B cell (primary cell): ENCODE measurements at regions not wholly inside any gene's neighbourhood (a gene's known extent, or its start where the extent isn't known, plus 50 kb on each side); places are given as distances from the start of the nearest gene placed in this dataset.

Experiments
- ATAC-seq: fragments of 200-7000 bp; cut with Tn5 transposase; one replicate; pipeline ENCODE4 v1.10.0; 2021; ENCODE audit warnings: low read depth, mild to moderate bottlenecking, moderate number of reproducible peaks, moderate library complexity
- CTCF ChIA-PET: fragments of 350-600 bp; sonication (Branson Sonifier 250); formaldehyde crosslinking; loops from one replicate; lab custom pipeline; 2021; ENCODE audit warnings: antibody characterized with exemption, inconsistent platforms; lab: Charles Lee
- POLR2A ChIA-PET: fragments of 350-600 bp; sonication (Branson Sonifier 250); formaldehyde crosslinking; loops from one replicate; lab custom pipeline; 2021; ENCODE audit warnings: antibody characterized with exemption; lab: Charles Lee
- DNase-seq: peaks from one replicate; pipeline ENCODE4 v3.0.0; 2013
- H2AFZ ChIP-seq: 2 replicates; pipeline ENCODE4 v1.6.1; 2012; ENCODE audit warnings: mild to moderate bottlenecking, low read depth, low read length; ENCODE audit not compliant: insufficient read depth, poor library complexity, severe bottlenecking
- H3K27ac ChIP-seq, 2 donors: 1 replicate in 1 of 2; 2 replicates in 1 of 2; pipeline ENCODE4 v1.5.1; 2012 to 2013; ENCODE audit warnings: low read length in 2 of 2, mild to moderate bottlenecking in 2 of 2, moderate library complexity in 1 of 2
- H3K27me3 ChIP-seq, 4 experiments: fragments of 200-600 bp in 1 of 4; sonication (generic) in 1 of 4; replicated peaks in 1 of 4; 1 replicate in 2 of 4; 2 replicates in 2 of 4; pipeline versions ENCODE4 v1.6.1 to v1.7.0; 2013 to 2016; ENCODE audit warnings: low read length in 3 of 4, mild to moderate bottlenecking in 2 of 4, mixed read lengths in 1 of 4, moderate library complexity in 1 of 4; ENCODE audit not compliant: insufficient read depth in 4 of 4, control insufficient read depth in 3 of 4; ENCODE audit errors: control extremely low read depth in 1 of 4
- H3K36me3 ChIP-seq, 2 experiments: replicated peaks in 1 of 2; 1 replicate in 1 of 2; 2 replicates in 1 of 2; pipeline versions ENCODE4 v1.6.1 to v1.7.1; 2013; ENCODE audit warnings: low read length in 1 of 2; ENCODE audit not compliant: insufficient read depth in 2 of 2, control insufficient read depth in 1 of 2; ENCODE audit errors: control extremely low read depth in 1 of 2, extremely low read depth in 1 of 2
- H3K4me1 ChIP-seq, 2 donors: fragments of 200-600 bp in 1 of 2; sonication (generic) in 1 of 2; 1 replicate in 1 of 2; 2 replicates in 1 of 2; pipeline versions ENCODE4 v1.5.1 to v1.6.1; 2013 to 2017; ENCODE audit warnings: low read length in 2 of 2; ENCODE audit not compliant: control insufficient read depth in 2 of 2, insufficient read depth in 2 of 2
- H3K4me2 ChIP-seq: replicated peaks from 2 replicates; pipeline ENCODE3; 2012; ENCODE audit warnings: mild to moderate bottlenecking, low read depth, low read length; ENCODE audit not compliant: poor library complexity, severe bottlenecking
- H3K4me3 ChIP-seq, 5 experiments: fragments of 200-600 bp in 1 of 5; sonication (generic) in 1 of 5; 1 replicate in 3 of 5; 2 replicates in 2 of 5; pipeline versions ENCODE4 v1.5.1 to v1.7.0; 2011 to 2016; ENCODE audit warnings: low read length in 4 of 5, mild to moderate bottlenecking in 4 of 5, low read depth in 2 of 5, control low read depth in 1 of 5, moderate library complexity in 1 of 5; ENCODE audit not compliant: insufficient read depth in 1 of 5; ENCODE audit errors: control extremely low read depth in 1 of 5, extremely low read depth in 1 of 5
- H3K79me2 ChIP-seq: fragments of 200-600 bp; sonication (generic); one replicate; pipeline ENCODE4 v1.6.0; 2016; ENCODE audit warnings: low read length; ENCODE audit not compliant: control insufficient read depth, insufficient read depth
- H3K9ac ChIP-seq: fragments of 200-600 bp; sonication (generic); 2 replicates; pipeline ENCODE4 v1.6.1; 2017; ENCODE audit warnings: mild to moderate bottlenecking, low read length, moderate library complexity
- H3K9me3 ChIP-seq, 3 donors: one replicate each; pipeline versions ENCODE4 v1.6.1 to v1.7.1; 2013; ENCODE audit warnings: low read length in 2 of 3; ENCODE audit not compliant: control insufficient read depth in 2 of 3, insufficient read depth in 1 of 3; ENCODE audit errors: control extremely low read depth in 1 of 3
- H4K20me1 ChIP-seq: 2 replicates; pipeline ENCODE4 v1.6.0; 2012; ENCODE audit warnings: mild to moderate bottlenecking, low read length; ENCODE audit not compliant: insufficient read depth, control insufficient read depth, poor library complexity, severe bottlenecking
- H3K27ac Mint-ChIP-seq: one replicate; pipeline ENCODE4 v1.8.0; 2021; ENCODE audit warnings: mixed read lengths
- H3K27me3 Mint-ChIP-seq: one replicate; pipeline ENCODE4 v1.8.0; 2021; ENCODE audit warnings: mixed read lengths
- H3K4me1 Mint-ChIP-seq: one replicate; pipeline ENCODE4 v1.8.0; 2021; ENCODE audit warnings: mixed read lengths
- H3K4me3 Mint-ChIP-seq: one replicate; pipeline ENCODE4 v1.8.0; 2021; ENCODE audit warnings: mixed read lengths
- H3K9me3 Mint-ChIP-seq: one replicate; pipeline ENCODE4 v1.8.0; 2022; ENCODE audit warnings: mixed read lengths; ENCODE audit not compliant: insufficient read depth
- EZH2 ChIP-seq: IDR thresholded peaks from 2 replicates; pipeline ENCODE4 v1.6.1; 2012; ENCODE audit warnings: borderline replicate concordance, low read depth, mild to moderate bottlenecking, moderate library complexity, low read length; ENCODE audit not compliant: insufficient read depth, poor library complexity, severe bottlenecking
- WGBS: methylation state at CpG from one replicate; pipeline ENCODE4 v1.1.5; 2013; ENCODE audit warnings: missing lambda C conversion rate; ENCODE audit not compliant: insufficient coverage; 5-methylcytosine and 5-hydroxymethylcytosine counted together
- intact Hi-C: fragments of 100-400 bp; cut with micrococcal nuclease; formaldehyde crosslinking; loops from one replicate; pipeline ENCODE4 v1.10.0; 2022
- TF ChIP-seq, protein P1 (sequence below): fragments of 200-600 bp; IDR thresholded peaks from one replicate; pipeline ENCODE4 v1.8.0; 2022; ENCODE audit warnings: antibody characterized with exemption, mild to moderate bottlenecking

DNA sequence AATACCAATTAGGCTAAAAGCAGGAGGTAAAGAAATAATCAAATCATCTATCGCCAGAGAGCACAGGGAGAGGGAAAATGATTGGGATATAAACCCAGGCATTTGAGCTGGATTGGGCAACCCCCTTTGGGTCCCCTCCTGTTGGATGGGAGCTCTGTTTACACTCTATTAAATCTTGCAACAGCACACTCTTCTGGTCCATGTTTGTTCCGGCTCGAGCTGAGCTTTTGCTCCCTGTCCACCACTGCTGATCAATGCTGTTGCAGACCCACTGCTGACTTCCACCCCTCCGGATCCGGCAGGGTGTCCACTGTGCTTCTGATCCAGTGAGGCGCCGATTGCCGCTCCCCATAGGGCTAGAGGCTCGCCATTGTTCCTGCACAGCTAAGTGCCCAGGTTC, 493.8 kb downstream of the MATN1 start:
- no peaks in the 10 kb centered on the region for H3K79me2 ChIP-seq
- H3K4me1 ChIP-seq: no peaks in the 10 kb centered on the region
- H4K20me1 ChIP-seq: no peaks in the 10 kb centered on the region
- H3K27me3 ChIP-seq: no peaks in the 10 kb centered on the region
- WGBS: 95% methylated on average over 9 of the region's 9 CpGs
- ATAC-seq: no peak
- Mint-ChIP-seq H3K27ac (no peak overlapping the region), H3K4me3 (no peak overlapping the region), H3K9me3 (no peaks in the 10 kb centered on the region), H3K4me1 (no peaks in the 10 kb centered on the region), H3K27me3 (peaks cover 13% of the 10 kb centered on the region)
- H3K9me3 ChIP-seq: no peaks in the 10 kb centered on the region
- H3K36me3 ChIP-seq: no peaks in the 10 kb centered on the region
- H3K4me3 ChIP-seq: no peak overlapping the region
- TF ChIP-seq, protein P1, sequence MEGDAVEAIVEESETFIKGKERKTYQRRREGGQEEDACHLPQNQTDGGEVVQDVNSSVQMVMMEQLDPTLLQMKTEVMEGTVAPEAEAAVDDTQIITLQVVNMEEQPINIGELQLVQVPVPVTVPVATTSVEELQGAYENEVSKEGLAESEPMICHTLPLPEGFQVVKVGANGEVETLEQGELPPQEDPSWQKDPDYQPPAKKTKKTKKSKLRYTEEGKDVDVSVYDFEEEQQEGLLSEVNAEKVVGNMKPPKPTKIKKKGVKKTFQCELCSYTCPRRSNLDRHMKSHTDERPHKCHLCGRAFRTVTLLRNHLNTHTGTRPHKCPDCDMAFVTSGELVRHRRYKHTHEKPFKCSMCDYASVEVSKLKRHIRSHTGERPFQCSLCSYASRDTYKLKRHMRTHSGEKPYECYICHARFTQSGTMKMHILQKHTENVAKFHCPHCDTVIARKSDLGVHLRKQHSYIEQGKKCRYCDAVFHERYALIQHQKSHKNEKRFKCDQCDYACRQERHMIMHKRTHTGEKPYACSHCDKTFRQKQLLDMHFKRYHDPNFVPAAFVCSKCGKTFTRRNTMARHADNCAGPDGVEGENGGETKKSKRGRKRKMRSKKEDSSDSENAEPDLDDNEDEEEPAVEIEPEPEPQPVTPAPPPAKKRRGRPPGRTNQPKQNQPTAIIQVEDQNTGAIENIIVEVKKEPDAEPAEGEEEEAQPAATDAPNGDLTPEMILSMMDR: no peak
- no peak for TF ChIP-seq EZH2
- intact Hi-C loops: no loop called here
- no peak for DNase-seq
- H3K4me2 ChIP-seq: no peak overlapping the region
- no peak overlapping the region for H3K9ac ChIP-seq
- POLR2A ChIA-PET: no interaction called here
- CTCF ChIA-PET: no interaction called here
- H2AFZ ChIP-seq: no peak overlapping the region
- H3K27ac ChIP-seq: no peak overlapping the region

DNA sequence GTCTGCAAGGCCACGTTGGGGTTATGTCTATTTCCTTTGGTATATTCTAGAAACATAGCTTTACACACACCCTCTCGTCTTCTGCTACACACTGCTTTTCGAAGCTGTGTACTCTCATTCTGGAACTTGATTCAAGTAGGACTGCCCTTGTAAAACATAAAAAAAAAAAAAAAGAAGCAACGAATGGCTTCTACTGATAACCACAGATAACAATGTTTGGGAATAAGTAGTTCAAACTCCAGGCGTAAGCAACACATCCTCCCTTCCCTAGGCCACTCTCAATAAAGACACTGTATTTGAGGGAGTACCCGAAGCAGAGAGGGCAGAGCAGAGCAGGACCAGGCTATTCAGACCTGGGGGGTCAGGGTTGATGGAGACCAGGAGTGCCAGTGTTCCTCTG, 496.7 kb downstream of the MATN1 start:
- ChIA-PET POLR2A (no interaction called here), CTCF (no interaction called here)
- Histone ChIP-seq H3K27ac (no peak overlapping the region), H3K4me1 (no peaks in the 10 kb centered on the region), H4K20me1 (no peaks in the 10 kb centered on the region), H3K79me2 (no peaks in the 10 kb centered on the region), H2AFZ (no peak overlapping the region), H3K27me3 (no peaks in the 10 kb centered on the region), H3K4me2 (no peak overlapping the region), H3K9ac (no peak overlapping the region), H3K36me3 (no peaks in the 10 kb centered on the region), H3K4me3 (no peak overlapping the region), H3K9me3 (no peaks in the 10 kb centered on the region)
- H3K27ac Mint-ChIP-seq: no peak overlapping the region
- TF ChIP-seq, protein P1: no peak
- TF ChIP-seq EZH2: no peak
- WGBS: 80% methylated on average over 1 of the region's 6 CpGs
- intact Hi-C loops: no loop called here
- H3K4me1 Mint-ChIP-seq: no peaks in the 10 kb centered on the region
- H3K4me3 Mint-ChIP-seq: no peak overlapping the region
- H3K9me3 Mint-ChIP-seq: no peaks in the 10 kb centered on the region
- peaks cover 13% of the 10 kb centered on the region for H3K27me3 Mint-ChIP-seq
- no peak for DNase-seq
- ATAC-seq: no peak
